Naive thymus-derived CD4-positive, alpha-beta T cell (primary cell): ENCODE measurements at regions not wholly inside any gene's neighbourhood (a gene's known extent, or its start where the extent isn't known, plus 50 kb on each side); places are given as distances from the start of the nearest gene placed in this dataset.
"Not testable (repeated sequence)": the region's sequence is repeated elsewhere in the genome, so short reads cannot be mapped to it uniquely, and the experiment has no call there.

ENCODE experiments used
- ATAC-seq: fragments of 150-1000 bp; cut with Tn5 transposase; 2 replicates; pipeline ENCODE4 v1.10.0; 2021; ENCODE audit warnings: mild to moderate bottlenecking, moderate library complexity
- CTCF ChIA-PET: fragments of 350-600 bp; sonication (Branson Sonifier 250); formaldehyde crosslinking; loops from one replicate; lab custom pipeline; 2021; ENCODE audit warnings: antibody characterized with exemption; lab: Charles Lee
- POLR2A ChIA-PET: fragments of 350-600 bp; sonication (Branson Sonifier 250); formaldehyde crosslinking; loops from one replicate; lab custom pipeline; 2021; ENCODE audit warnings: antibody characterized with exemption, inconsistent platforms; lab: Charles Lee
- DNase-seq, 9 donors: peaks; one replicate each; pipeline versions ENCODE4 v3.0.0 to v3.0.0-alpha.2; 2020 to 2022; ENCODE audit warnings: mixed read lengths in 1 of 9
- H3K27ac ChIP-seq: one replicate; pipeline ENCODE4 v1.7.0; 2013; ENCODE audit warnings: mild to moderate bottlenecking, low read depth, low read length, moderate library complexity
- H3K27me3 ChIP-seq, 2 donors: one replicate each; pipeline ENCODE4 v1.7.0; 2013; ENCODE audit warnings: low read length in 2 of 2, mild to moderate bottlenecking in 2 of 2, moderate library complexity in 2 of 2; ENCODE audit not compliant: control insufficient read depth in 2 of 2, insufficient read depth in 2 of 2
- H3K36me3 ChIP-seq, 3 experiments: 1 replicate in 2 of 3; 2 replicates in 1 of 3; pipeline ENCODE4 v1.7.0; 2013; ENCODE audit warnings: low read length in 3 of 3, mild to moderate bottlenecking in 3 of 3, moderate library complexity in 1 of 3; ENCODE audit not compliant: insufficient read depth in 3 of 3, control insufficient read depth in 2 of 3
- H3K4me1 ChIP-seq, 2 donors: one replicate each; pipeline ENCODE4 v1.7.0; 2013; ENCODE audit warnings: low read length in 2 of 2, mild to moderate bottlenecking in 2 of 2, moderate library complexity in 1 of 2; ENCODE audit not compliant: control insufficient read depth in 2 of 2, insufficient read depth in 2 of 2
- H3K4me3 ChIP-seq: 2 replicates; pipeline ENCODE4 v1.7.0; 2013; ENCODE audit warnings: mild to moderate bottlenecking, low read length
- H3K9me3 ChIP-seq, 3 experiments: 1 replicate in 2 of 3; 2 replicates in 1 of 3; pipeline ENCODE4 v1.7.0; 2013; ENCODE audit warnings: low read length in 3 of 3; ENCODE audit not compliant: control insufficient read depth in 2 of 3
- H3K27ac Mint-ChIP-seq, 9 donors: one replicate each; pipeline ENCODE4 v1.8.0; 2020 to 2022; ENCODE audit warnings: mixed read lengths in 9 of 9, mild to moderate bottlenecking in 8 of 9, moderate library complexity in 5 of 9, inconsistent platforms in 2 of 9
- H3K27me3 Mint-ChIP-seq, 5 donors: one replicate each; pipeline ENCODE4 v1.8.0; 2021 to 2022; ENCODE audit warnings: mixed read lengths in 5 of 5, mild to moderate bottlenecking in 1 of 5
- H3K36me3 Mint-ChIP-seq, 5 donors: one replicate each; pipeline ENCODE4 v1.8.0; 2020 to 2022; ENCODE audit warnings: mixed read lengths in 5 of 5, mild to moderate bottlenecking in 3 of 5, inconsistent platforms in 1 of 5
- H3K4me1 Mint-ChIP-seq, 7 donors: one replicate each; pipeline ENCODE4 v1.8.0; 2020 to 2022; ENCODE audit warnings: mixed read lengths in 7 of 7, mild to moderate bottlenecking in 3 of 7, inconsistent platforms in 1 of 7
- H3K4me3 Mint-ChIP-seq, 10 donors: one replicate each; pipeline ENCODE4 v1.8.0; 2020 to 2022; ENCODE audit warnings: mild to moderate bottlenecking in 10 of 10, mixed read lengths in 10 of 10, moderate library complexity in 6 of 10, inconsistent platforms in 2 of 10
- H3K9me3 Mint-ChIP-seq, 11 donors: one replicate each; pipeline ENCODE4 v1.8.0; 2020 to 2022; ENCODE audit warnings: mixed read lengths in 11 of 11, mild to moderate bottlenecking in 4 of 11, inconsistent platforms in 1 of 11, moderate library complexity in 1 of 11
- intact Hi-C, 2 donors: fragments of 100-400 bp; cut with micrococcal nuclease; formaldehyde crosslinking; loops; one replicate each; pipeline ENCODE4 v1.15.1; 2023

DNA sequence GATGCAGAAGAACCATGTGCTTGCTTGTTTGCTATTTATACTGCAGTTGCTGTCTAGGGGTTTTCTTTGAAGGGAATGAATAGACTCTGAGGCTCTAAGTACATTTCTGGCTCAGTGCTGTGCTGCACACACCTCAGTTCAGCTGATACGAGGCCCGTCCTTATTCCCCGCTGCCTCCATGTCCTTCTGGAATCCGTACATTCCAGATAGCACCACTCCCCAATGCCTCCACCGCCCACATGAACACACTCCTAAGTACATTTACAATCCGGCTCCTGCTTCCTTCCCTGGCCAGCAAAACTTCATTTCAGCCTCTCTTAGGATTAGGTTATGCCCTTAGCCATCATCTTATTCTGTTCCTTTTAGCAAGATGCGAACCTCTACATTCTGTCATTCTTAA lies 57.1 kb downstream of the KCNC4 start:
- CTCF ChIA-PET, result no interaction called here
- intact Hi-C loops, result no loop called here
- POLR2A ChIA-PET, result interaction anchor here (1.0 kb wide), 1 partner anchor 60 kb away, joined by 3 read pairs; no protein-coding TSS in a partner anchor
- H3K4me3 ChIP-seq, result no peak overlapping the region
- Mint-ChIP-seq H3K9me3 (no peaks in the 10 kb centered on the region), H3K4me1 (peaks cover 0 to 4% (median 0%) of the 10 kb centered on the region in 7 donors), H3K36me3 (no peaks in the 10 kb centered on the region), H3K4me3 (no peak overlapping the region), H3K27ac (no peak overlapping the region), H3K27me3 (peaks cover 0 to 21% (median 10%) of the 10 kb centered on the region in 5 donors)
- H3K36me3 ChIP-seq, result no peaks in the 10 kb centered on the region
- no peaks in the 10 kb centered on the region for H3K27me3 ChIP-seq
- no peaks in the 10 kb centered on the region for H3K9me3 ChIP-seq
- DNase-seq (no peak), ATAC-seq (no peak)
- no peak overlapping the region for H3K27ac ChIP-seq
- no peaks in the 10 kb centered on the region for H3K4me1 ChIP-seq

DNA sequence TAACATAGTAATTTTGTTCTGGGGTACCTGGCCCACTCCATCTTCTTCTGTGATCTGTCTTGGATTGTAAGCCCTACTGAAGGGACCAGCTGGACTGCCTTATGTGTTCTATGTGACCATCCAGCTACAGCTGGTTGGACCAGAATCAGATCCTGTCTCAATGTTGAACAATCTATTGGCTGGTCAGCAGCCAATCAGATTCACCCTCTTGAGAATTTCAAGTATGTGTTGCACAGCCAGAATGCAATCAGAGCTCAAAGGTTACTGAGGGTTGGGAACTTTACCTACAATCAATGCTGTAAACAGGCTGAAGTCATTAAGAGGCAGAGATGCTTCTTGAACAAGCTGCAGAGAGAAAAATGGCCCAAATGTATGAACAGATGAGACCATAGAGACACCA lies 61.9 kb downstream of the KCNC4 start:
- no peaks in the 10 kb centered on the region for H3K4me1 ChIP-seq
- H3K27me3 Mint-ChIP-seq, result peaks cover 4 to 29% (median 9%) of the 10 kb centered on the region in 5 donors
- H3K9me3 Mint-ChIP-seq, result no peaks in the 10 kb centered on the region
- no peak overlapping the region for H3K4me3 ChIP-seq
- CTCF ChIA-PET, result interaction anchor here (0.6 kb wide), 1 partner anchor 873 kb away, joined by 3 read pairs; no protein-coding TSS in a partner anchor
- no peaks in the 10 kb centered on the region for H3K27me3 ChIP-seq
- POLR2A ChIA-PET, result interaction anchor here (0.6 kb wide), 2 partner anchors 78 to 136 kb away, joined by 3 read pairs; no protein-coding TSS in a partner anchor
- H3K27ac Mint-ChIP-seq, result no peak overlapping the region
- H3K4me3 Mint-ChIP-seq, result no peak overlapping the region
- DNase-seq, result no peak
- no peak for ATAC-seq
- no peaks in the 10 kb centered on the region for H3K36me3 ChIP-seq
- H3K27ac ChIP-seq, result no peak overlapping the region
- H3K4me1 Mint-ChIP-seq, result peaks cover 0 to 2% (median 0%) of the 10 kb centered on the region in 7 donors
- H3K36me3 Mint-ChIP-seq, result no peaks in the 10 kb centered on the region
- no peaks in the 10 kb centered on the region for H3K9me3 ChIP-seq
- intact Hi-C loops, result no loop called here

DNA sequence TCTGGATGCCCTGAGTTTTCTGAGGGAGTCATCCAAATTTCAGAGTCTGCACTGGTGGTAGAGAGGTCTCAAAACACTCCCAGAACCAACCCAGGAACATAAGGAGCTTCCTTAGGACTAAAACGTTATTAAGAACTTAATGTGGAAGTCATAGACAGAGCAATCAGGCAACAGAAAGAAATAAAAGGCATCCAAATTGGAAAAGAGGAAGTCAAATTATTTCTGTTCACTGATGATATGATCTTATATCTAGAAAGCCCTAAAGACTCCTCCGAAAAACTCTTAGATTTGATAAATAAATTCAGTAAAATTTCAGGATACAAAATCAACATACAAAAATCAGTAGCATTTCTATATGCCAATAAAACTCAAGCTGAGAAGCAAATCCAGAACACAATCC lies 63.7 kb downstream of the KCNC4 start:
- POLR2A ChIA-PET, DNase-seq, H3K4me1 Mint-ChIP-seq, H3K36me3 ChIP-seq, H3K27ac ChIP-seq, H3K36me3 Mint-ChIP-seq, H3K4me1 ChIP-seq, H3K27ac Mint-ChIP-seq, ATAC-seq, H3K27me3 ChIP-seq, H3K4me3 Mint-ChIP-seq, H3K9me3 Mint-ChIP-seq, intact Hi-C loops, H3K9me3 ChIP-seq, H3K4me3 ChIP-seq: not testable (repeated sequence)
- H3K27me3 Mint-ChIP-seq, result peaks cover 4 to 29% (median 9%) of the 10 kb centered on the region in 5 donors
- CTCF ChIA-PET, result interaction anchor here (1.1 kb wide), 1 partner anchor 70 kb away, joined by 3 read pairs; no protein-coding TSS in a partner anchor

DNA sequence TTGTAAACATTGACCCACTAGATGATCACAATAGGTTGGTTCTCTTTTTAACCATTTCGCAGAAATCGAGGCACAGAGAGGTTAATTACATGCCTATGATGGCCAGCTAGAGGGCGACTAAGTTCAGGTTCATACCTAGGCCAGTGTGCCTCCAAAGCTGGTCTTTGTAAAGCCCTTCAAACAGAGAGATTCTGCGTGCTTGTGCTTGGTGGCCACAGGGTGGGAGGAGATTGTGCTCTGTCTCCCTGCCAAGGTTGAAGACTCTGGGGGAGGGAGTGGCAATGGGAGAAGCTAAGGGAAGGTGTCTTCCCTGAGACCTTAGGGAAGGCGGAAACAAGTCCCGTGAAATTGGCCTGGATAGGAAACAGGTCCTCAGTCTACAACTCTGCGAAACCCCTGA lies 59.1 kb upstream of the RBM15 start:
- Mint-ChIP-seq H3K27ac (peak overlapping the region in 1 of 9 donors; percentile 12), H3K36me3 (no peaks in the 10 kb centered on the region), H3K4me3 (no peak overlapping the region), H3K9me3 (peaks cover 0 to 3% (median 0%) of the 10 kb centered on the region in 11 donors), H3K27me3 (peaks cover 0 to 4% (median 0%) of the 10 kb centered on the region in 5 donors), H3K4me1 (no peaks in the 10 kb centered on the region)
- Histone ChIP-seq H3K27ac (no peak overlapping the region), H3K4me1 (no peaks in the 10 kb centered on the region), H3K36me3 (no peaks in the 10 kb centered on the region), H3K9me3 (no peaks in the 10 kb centered on the region), H3K4me3 (no peak overlapping the region), H3K27me3 (no peaks in the 10 kb centered on the region)
- DNase-seq, result no peak
- ChIA-PET POLR2A (no interaction called here), CTCF (no interaction called here)
- intact Hi-C loops, result no loop called here
- no peak for ATAC-seq

DNA sequence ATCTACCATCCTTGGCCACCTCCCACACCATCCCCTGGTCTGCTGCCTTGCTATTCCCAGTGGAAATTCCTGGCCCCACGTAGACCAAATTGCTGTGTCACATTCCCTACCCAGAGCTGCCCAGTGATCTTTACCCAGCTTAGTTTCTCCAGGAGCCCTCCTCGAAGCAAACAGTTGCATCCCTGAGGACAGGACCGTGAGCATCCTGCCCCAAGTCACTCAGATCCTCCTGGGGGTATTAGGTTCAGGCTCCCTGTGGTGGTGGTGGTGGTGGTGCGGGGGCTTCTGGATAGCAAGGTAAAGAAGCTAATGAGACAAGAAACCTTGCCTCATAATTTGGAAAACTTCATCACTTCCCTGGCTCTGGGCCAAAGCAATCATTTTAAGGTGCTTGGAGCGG lies 58.4 kb upstream of the RBM15 start:
- intact Hi-C loops, result no loop called here
- H3K36me3 ChIP-seq, result no peaks in the 10 kb centered on the region
- POLR2A ChIA-PET, result no interaction called here
- no peak overlapping the region for H3K27ac ChIP-seq
- no peak overlapping the region for H3K27ac Mint-ChIP-seq
- H3K27me3 Mint-ChIP-seq, result peaks cover 0 to 4% (median 0%) of the 10 kb centered on the region in 5 donors
- CTCF ChIA-PET, result interaction anchor here (0.9 kb wide), 1 partner anchor 78 kb away, joined by 3 read pairs; no protein-coding TSS in a partner anchor
- DNase-seq, result no peak
- no peaks in the 10 kb centered on the region for H3K4me1 ChIP-seq
- no peaks in the 10 kb centered on the region for H3K27me3 ChIP-seq
- H3K9me3 Mint-ChIP-seq, result peaks cover 0 to 3% (median 0%) of the 10 kb centered on the region in 11 donors
- no peaks in the 10 kb centered on the region for H3K36me3 Mint-ChIP-seq
- no peaks in the 10 kb centered on the region for H3K4me1 Mint-ChIP-seq
- H3K4me3 Mint-ChIP-seq, result no peak overlapping the region
- no peak for ATAC-seq
- H3K4me3 ChIP-seq, result no peak overlapping the region
- no peaks in the 10 kb centered on the region for H3K9me3 ChIP-seq

DNA sequence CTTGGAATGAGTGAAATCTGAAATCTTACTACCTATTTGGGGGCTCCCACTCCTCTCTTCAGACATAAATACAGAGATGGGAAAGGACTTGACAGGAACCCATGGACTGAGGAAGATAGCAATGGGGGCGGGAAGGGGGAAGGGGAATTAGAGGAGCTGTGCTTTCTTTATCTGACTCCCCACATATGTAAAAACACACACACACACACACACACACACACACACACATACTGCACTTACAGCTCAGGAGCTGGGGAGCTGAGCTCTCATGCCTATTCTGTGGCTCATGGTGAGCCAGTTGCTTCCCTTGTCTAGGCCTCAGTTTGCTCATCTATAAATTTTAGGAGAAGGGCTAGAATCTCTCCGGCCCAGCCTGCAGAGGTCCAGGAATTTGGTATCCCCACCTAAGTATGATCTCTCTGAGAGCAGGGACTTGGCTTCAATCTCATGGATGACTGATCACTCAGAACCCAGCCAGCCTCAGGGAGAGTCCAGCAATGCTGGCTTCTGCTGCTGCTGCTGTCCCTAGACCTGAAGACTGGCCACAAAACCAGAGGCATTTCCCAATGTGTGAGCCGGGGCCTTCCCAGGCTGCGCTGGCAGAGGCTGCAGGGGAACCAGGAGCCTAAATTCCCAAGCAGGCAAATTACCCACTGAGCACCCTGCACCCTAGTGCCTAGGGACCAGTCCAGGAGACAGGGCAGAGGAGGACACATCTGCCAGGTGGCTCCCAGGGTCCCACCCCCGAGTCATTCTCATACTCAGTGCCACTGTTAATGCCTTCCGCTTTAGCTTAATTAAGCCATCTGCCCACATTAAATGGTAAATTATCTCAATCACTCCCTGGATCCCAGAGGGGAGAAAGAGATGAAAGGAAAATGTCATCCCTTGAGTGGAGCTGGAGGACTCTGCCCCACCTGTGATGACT lies 57.5 kb upstream of the RBM15 start:
- peaks cover 0 to 4% (median 0%) of the 10 kb centered on the region in 5 donors for H3K27me3 Mint-ChIP-seq
- Histone ChIP-seq H3K27ac (no peak overlapping the region), H3K4me1 (no peaks in the 10 kb centered on the region), H3K9me3 (no peaks in the 10 kb centered on the region), H3K27me3 (no peaks in the 10 kb centered on the region), H3K4me3 (no peak overlapping the region), H3K36me3 (no peaks in the 10 kb centered on the region)
- DNase-seq, result no peak
- intact Hi-C loops, result no loop called here
- H3K36me3 Mint-ChIP-seq, result no peaks in the 10 kb centered on the region
- peaks cover 0 to 3% (median 0%) of the 10 kb centered on the region in 11 donors for H3K9me3 Mint-ChIP-seq
- H3K27ac Mint-ChIP-seq, result no peak overlapping the region
- H3K4me3 Mint-ChIP-seq, result no peak overlapping the region
- ChIA-PET CTCF (interaction anchor here (0.9 kb wide), 1 partner anchor 79 kb away, joined by 3 read pairs; no protein-coding TSS in a partner anchor), POLR2A (no interaction called here)
- ATAC-seq, result no peak
- no peaks in the 10 kb centered on the region for H3K4me1 Mint-ChIP-seq
